ENCODE measurements at regions not wholly inside any gene's neighbourhood (a gene's known extent, or its start where the extent isn't known, plus 50 kb on each side); places are given as distances from the start of the nearest gene placed in this dataset.

- no peak overlapping the region for H3K4me3 ChIP-seq (ENCODE audit: low read depth, low read length)
- DNase-seq (ENCODE audit: low read depth) = no peak
- TF ChIP-seq CTCF (conservative IDR thresholded peaks at IDR 0.05; ENCODE audit: low read depth, low read length) = no peak
Observed at GRCh38 chr11:41872426-41872825, 413.0 kb upstream of the LRRC4C start.

- TF ChIP-seq CTCF (conservative IDR thresholded peaks at IDR 0.05; ENCODE audit: low read depth, low read length) = no peak
- no peak overlapping the region for H3K4me3 ChIP-seq (ENCODE audit: low read depth, low read length)
- no peak for DNase-seq (ENCODE audit: low read depth)
Observed at GRCh38 chr11:41872870-41873269, 413.4 kb upstream of the LRRC4C start.

- no peak for TF ChIP-seq CTCF (conservative IDR thresholded peaks at IDR 0.05; ENCODE audit: low read depth, low read length)
- DNase-seq (ENCODE audit: low read depth) = no peak
- no peak overlapping the region for H3K4me3 ChIP-seq (ENCODE audit: low read depth, low read length)
Observed at GRCh38 chr11:41878095-41878494, 418.6 kb upstream of the LRRC4C start.

- peak; percentile 0 for DNase-seq (ENCODE audit: low read depth)
- no peak overlapping the region for H3K4me3 ChIP-seq (ENCODE audit: low read depth, low read length)
- no peak for TF ChIP-seq CTCF (conservative IDR thresholded peaks at IDR 0.05; ENCODE audit: low read depth, low read length)
Observed at GRCh38 chr11:41879214-41879613, 419.8 kb upstream of the LRRC4C start.

- TF ChIP-seq CTCF (conservative IDR thresholded peaks at IDR 0.05; ENCODE audit: low read depth, low read length) = no peak
- DNase-seq (ENCODE audit: low read depth) = no peak
Observed at GRCh38 chr11:41895081-41895480, 435.6 kb upstream of the LRRC4C start.

GRCh38 chr11:41897991-41898390 lies 438.5 kb upstream of the LRRC4C start:
- DNase-seq (ENCODE audit: low read depth) = no peak
- no peak overlapping the region for H3K4me3 ChIP-seq (ENCODE audit: low read depth, low read length)
- no peak for TF ChIP-seq CTCF (conservative IDR thresholded peaks at IDR 0.05; ENCODE audit: low read depth, low read length)

More at GRCh38 chr11:41895081-41895480, 435.6 kb upstream of the LRRC4C start:
- no peak overlapping the region for H3K4me3 ChIP-seq (ENCODE audit: low read depth, low read length)

GRCh38 chr11:41917900-41918299 lies 458.4 kb upstream of the LRRC4C start:
- no peak for DNase-seq (ENCODE audit: low read depth)
- H3K4me3 ChIP-seq (ENCODE audit: low read depth, low read length) = no peak overlapping the region
- no peak for TF ChIP-seq CTCF (conservative IDR thresholded peaks at IDR 0.05; ENCODE audit: low read depth, low read length)
